A549 (cell line): ENCODE measurements at regions not wholly inside any gene's neighbourhood (a gene's known extent, or its start where the extent isn't known, plus 50 kb on each side); places are given as distances from the start of the nearest gene placed in this dataset.

Experiments used
- ATAC-seq, 2 experiments: fragments of 200-7000 bp in 1 of 2; fragments of >200 bp in 1 of 2; cut with Nextera tagmentation in 1 of 2; cut with Tn5 transposase in 1 of 2; 3 replicates each; pipeline versions ENCODE4 v1.8.0 to v1.9.1; 2018 to 2020; ENCODE audit warnings: mild to moderate bottlenecking in 1 of 2, moderate library complexity in 1 of 2
- CTCF ChIA-PET: fragments of 300-600 bp; sonication (Branson Sonifier 250); formaldehyde crosslinking; extraction: SDS; loops from one replicate; lab custom pipeline; 2021; ENCODE audit warnings: antibody characterized with exemption, inconsistent platforms; lab: Yijun Ruan, JAX
- POLR2A ChIA-PET: fragments of 350-600 bp; formaldehyde crosslinking; extraction: SDS; loops from one replicate; lab custom pipeline; 2021; ENCODE audit warnings: antibody characterized with exemption, inconsistent platforms; lab: Yijun Ruan, JAX
- DNase-seq, 2 experiments: peaks; one replicate each; pipeline versions ENCODE4 v3.0.0 to v3.0.0-alpha.2; 2011 to 2016; ENCODE audit warnings: low read depth in 1 of 2, low spot score in 1 of 2
- FAIRE-seq: peaks from 2 replicates; lab custom pipeline; 2011; peaks lifted over from hg19 to GRCh38; lab: Jason Lieb, UNC
- H3K27ac ChIP-seq, 2 experiments: fragments of >200 bp; sonication (Bioruptor Twin); formaldehyde crosslinking; 3 replicates each; pipeline ENCODE4 v1.5.1; 2016 to 2017
- H3K4me1 ChIP-seq: fragments of >200 bp; sonication (Bioruptor Twin); formaldehyde crosslinking; 3 replicates; pipeline ENCODE4 v1.6.1; 2016
- H3K4me2 ChIP-seq: fragments of >200 bp; sonication (Bioruptor Twin); formaldehyde crosslinking; 3 replicates; pipeline ENCODE4 v1.6.1; 2016
- H3K4me3 ChIP-seq: fragments of >200 bp; sonication (Bioruptor Twin); formaldehyde crosslinking; 3 replicates; pipeline ENCODE4 v1.5.1; 2016
- H3K9me3 ChIP-seq: fragments of >200 bp; sonication (Bioruptor Twin); formaldehyde crosslinking; 3 replicates; pipeline ENCODE4 v1.6.1; 2016
- CBX2 ChIP-seq: fragments of 200-600 bp; sonication (generic); IDR thresholded peaks from 2 replicates; pipeline ENCODE4 v1.6.1; 2016; ENCODE audit warnings: low read depth, mild to moderate bottlenecking, borderline replicate concordance
- CHD2 ChIP-seq: fragments of 150-350 bp; IDR thresholded peaks from 2 replicates; pipeline ENCODE4 v1.6.1; 2014; ENCODE audit warnings: low read length; ENCODE audit not compliant: partially characterized antibody
- EHF ChIP-seq: fragments of 250-450 bp; sonication (Bioruptor Pico); IDR thresholded peaks from 2 replicates; pipeline ENCODE4 v1.5.0; 2020; ENCODE audit warnings: mild to moderate bottlenecking
- EHMT2 ChIP-seq: fragments of 200-600 bp; sonication (generic); IDR thresholded peaks from 2 replicates; pipeline ENCODE4 v1.6.1; 2016; ENCODE audit warnings: antibody characterized with exemption, low read depth, mild to moderate bottlenecking, moderate library complexity
- FOSL2 ChIP-seq, 2 experiments: fragments of 450-650 bp in 1 of 2; fragments of >200 bp in 1 of 2; sonication (Bioruptor Twin) in 1 of 2; formaldehyde crosslinking; IDR thresholded peaks; 2 replicates each; pipeline versions ENCODE4 v1.5.0 to v1.6.1; 2016 to 2020; ENCODE audit warnings: mild to moderate bottlenecking in 1 of 2, moderate library complexity in 1 of 2
- GATA3 ChIP-seq: IDR thresholded peaks from 2 replicates; pipeline ENCODE4 v1.6.1; 2012; ENCODE audit warnings: borderline replicate concordance
- JUN ChIP-seq, 2 experiments: fragments of >200 bp; sonication (Bioruptor Twin); formaldehyde crosslinking; IDR thresholded peaks; 2 replicates in 1 of 2; 3 replicates in 1 of 2; pipeline ENCODE4 v1.6.1; 2016 to 2017
- JUNB ChIP-seq: fragments of >200 bp; sonication (Bioruptor Twin); formaldehyde crosslinking; IDR thresholded peaks from 2 replicates; pipeline ENCODE4 v1.6.1; 2016
- KDM5A ChIP-seq: fragments of 200-600 bp; sonication (generic); IDR thresholded peaks from 2 replicates; pipeline ENCODE4 v1.6.1; 2016; ENCODE audit warnings: antibody characterized with exemption, mild to moderate bottlenecking
- MAZ ChIP-seq: fragments of 150-350 bp; IDR thresholded peaks from 2 replicates; pipeline ENCODE4 v1.6.1; 2014; ENCODE audit warnings: antibody characterized with exemption, low read depth, low read length, borderline replicate concordance
- NFE2L2 ChIP-seq: fragments of 150-350 bp; conservative IDR thresholded peaks from 2 replicates; pipeline ENCODE4 v1.6.1; 2014; ENCODE audit warnings: low read length
- NPAS2 ChIP-seq: fragments of 250-450 bp; sonication (Bioruptor Pico); IDR thresholded peaks from 2 replicates; pipeline ENCODE4 v1.8.0; 2022; ENCODE audit warnings: mild to moderate bottlenecking, moderate library complexity, borderline replicate concordance
- PHF8 ChIP-seq: fragments of 200-600 bp; sonication (generic); IDR thresholded peaks from 2 replicates; pipeline ENCODE4 v1.6.1; 2016; ENCODE audit warnings: low read depth, mild to moderate bottlenecking, antibody characterized with exemption, moderate library complexity, borderline replicate concordance
- RAD21 ChIP-seq, 2 experiments: fragments of >200 bp in 1 of 2; sonication (Bioruptor Twin) in 1 of 2; formaldehyde crosslinking in 1 of 2; IDR thresholded peaks in 1 of 2; conservative IDR thresholded peaks in 1 of 2; 2 replicates in 1 of 2; 3 replicates in 1 of 2; pipeline ENCODE4 v1.6.1; 2012 to 2018; ENCODE audit warnings: inconsistent platforms in 1 of 2
- RCOR1 ChIP-seq: fragments of 150-350 bp; IDR thresholded peaks from 2 replicates; pipeline ENCODE4 v1.6.1; 2014; ENCODE audit warnings: antibody characterized with exemption, low read length, low read depth
- REST ChIP-seq: fragments of 200-600 bp; sonication (generic); IDR thresholded peaks from 2 replicates; pipeline ENCODE4 v1.6.1; 2016; ENCODE audit warnings: antibody characterized with exemption, mild to moderate bottlenecking, moderate library complexity
- RFX5 ChIP-seq: fragments of 450-650 bp; IDR thresholded peaks from 2 replicates; pipeline ENCODE4 v1.7.1; 2014; ENCODE audit warnings: antibody characterized with exemption, mild to moderate bottlenecking, moderate library complexity
- SREBF2 ChIP-seq: fragments of 450-650 bp; IDR thresholded peaks from 2 replicates; pipeline ENCODE4 v1.6.1; 2014; ENCODE audit warnings: mild to moderate bottlenecking, moderate library complexity
- TP53 ChIP-seq: fragments of 250-450 bp; sonication (Bioruptor Pico); IDR thresholded peaks from 2 replicates; pipeline ENCODE4 v1.5.0; 2021; ENCODE audit warnings: mild to moderate bottlenecking, moderate library complexity
- USF2 ChIP-seq: fragments of 450-650 bp; IDR thresholded peaks from 2 replicates; pipeline ENCODE4 v1.6.1; 2014; ENCODE audit warnings: antibody characterized with exemption
- ZC3H11A ChIP-seq: fragments of 450-650 bp; IDR thresholded peaks from 2 replicates; pipeline ENCODE4 v1.6.1; 2014; ENCODE audit warnings: antibody characterized with exemption, mild to moderate bottlenecking
- ZNF302 ChIP-seq: fragments of 250-450 bp; sonication (Bioruptor Pico); IDR thresholded peaks from 2 replicates; pipeline ENCODE4 v1.9.0; 2021; ENCODE audit warnings: inconsistent platforms, mild to moderate bottlenecking, moderate library complexity
- WGBS: methylation state at CpG from one replicate; pipeline ENCODE4 v1.1.6; 2017; ENCODE audit errors: missing lambda C conversion rate; 5-methylcytosine and 5-hydroxymethylcytosine counted together
- TF ChIP-seq, protein P1 (sequence below): IDR thresholded peaks from 2 replicates; pipeline ENCODE4 v1.6.1; 2012

DNA sequence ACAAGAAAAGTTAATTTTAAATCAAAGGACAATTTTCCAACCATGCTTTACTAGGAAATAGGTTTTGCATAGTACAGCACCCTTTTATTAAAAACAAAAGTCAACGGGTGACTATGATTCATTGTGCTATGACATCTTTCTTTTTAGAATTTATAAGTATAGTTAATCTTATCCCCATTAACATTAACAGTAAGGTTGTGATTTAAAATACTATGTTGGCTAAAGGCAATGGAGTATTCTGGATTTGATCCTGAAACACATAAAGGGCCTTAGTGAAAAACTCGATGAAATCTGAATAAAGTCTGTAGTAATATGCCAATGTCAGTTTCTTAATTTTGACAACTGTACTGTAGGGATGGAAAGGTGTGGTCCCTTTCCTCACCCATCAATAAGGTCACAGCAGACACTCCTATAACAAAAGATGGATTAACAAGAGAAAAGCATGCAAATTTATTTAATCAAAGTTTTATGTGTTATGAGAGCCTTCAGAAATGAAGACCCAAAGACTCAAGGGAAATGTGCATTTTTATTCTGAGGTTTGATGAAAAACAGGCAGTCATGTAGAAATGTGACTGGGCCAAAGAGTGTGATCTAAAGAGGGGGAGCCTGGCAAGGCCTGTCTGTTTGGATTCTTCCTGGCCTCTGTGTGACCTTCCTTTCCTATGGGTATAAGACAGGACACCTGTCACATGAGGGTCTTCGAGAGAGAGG lies 731.4 kb downstream of the TSN start:
- FAIRE-seq = no peak
- TF ChIP-seq, protein P1, sequence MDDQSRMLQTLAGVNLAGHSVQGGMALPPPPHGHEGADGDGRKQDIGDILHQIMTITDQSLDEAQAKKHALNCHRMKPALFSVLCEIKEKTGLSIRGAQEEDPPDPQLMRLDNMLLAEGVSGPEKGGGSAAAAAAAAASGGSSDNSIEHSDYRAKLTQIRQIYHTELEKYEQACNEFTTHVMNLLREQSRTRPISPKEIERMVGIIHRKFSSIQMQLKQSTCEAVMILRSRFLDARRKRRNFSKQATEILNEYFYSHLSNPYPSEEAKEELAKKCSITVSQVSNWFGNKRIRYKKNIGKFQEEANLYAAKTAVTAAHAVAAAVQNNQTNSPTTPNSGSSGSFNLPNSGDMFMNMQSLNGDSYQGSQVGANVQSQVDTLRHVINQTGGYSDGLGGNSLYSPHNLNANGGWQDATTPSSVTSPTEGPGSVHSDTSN = no peak
- TF ChIP-seq JUNB (no peak), NFE2L2 (no peak), EHF (CRISPR knock-in tag) (no peak), RAD21 (conservative IDR thresholded peaks at IDR 0.05 in 1 of 2, IDR thresholded peaks at IDR 0.05 in 1 of 2) (no peak), ZNF302 (CRISPR knock-in tag) (no peak), RFX5 (no peak), RCOR1 (no peak), ZC3H11A (no peak), EHMT2 (no peak), USF2 (no peak), PHF8 (no peak), FOSL2 (IDR thresholded peaks at IDR 0.05) (no peak), FOSL2 (CRISPR knock-in tag; IDR thresholded peaks at IDR 0.05) (no peak), REST (no peak), NPAS2 (CRISPR knock-in tag) (no peak), CHD2 (no peak), GATA3 (no peak), KDM5A (no peak), JUN (IDR thresholded peaks at IDR 0.05) (no peak), SREBF2 (no peak)
- Histone ChIP-seq H3K4me2 (no peak overlapping the region), H3K9me3 (no peaks in the 10 kb centered on the region), H3K27ac (no peak overlapping the region), H3K4me1 (no peaks in the 10 kb centered on the region), H3K4me3 (no peak overlapping the region)
- DNase-seq = no peak
- ChIA-PET POLR2A (no interaction called here), CTCF (no interaction called here)
- WGBS = under 1% methylated on average over 3 of the region's 3 CpGs
- ATAC-seq = no peak

DNA sequence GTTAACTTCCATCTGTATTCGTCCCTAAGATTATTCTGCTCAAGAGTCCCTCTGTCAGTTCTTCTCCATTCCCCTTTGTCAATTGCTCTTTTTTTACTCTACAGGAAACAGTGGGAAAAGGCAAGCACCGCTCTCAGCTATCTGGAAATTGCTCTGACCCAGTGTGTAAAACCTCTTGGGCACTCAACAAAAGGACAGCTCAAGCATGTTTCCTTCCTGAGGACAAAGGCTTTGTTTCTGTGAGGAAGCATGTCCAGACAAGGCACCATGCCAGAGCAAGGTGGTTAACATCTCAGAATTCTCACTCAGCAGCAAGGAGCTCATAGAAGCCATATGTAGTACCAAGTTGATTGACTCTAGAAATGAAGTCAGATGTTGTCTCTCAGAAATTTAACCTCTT lies 735.6 kb downstream of the TSN start:
- H3K4me2 ChIP-seq = no peak overlapping the region
- H3K9me3 ChIP-seq = no peaks in the 10 kb centered on the region
- ChIA-PET CTCF (interaction anchor here (0.8 kb wide), 1 partner anchor 17 kb away, joined by 3 read pairs; no protein-coding TSS in a partner anchor), POLR2A (no interaction called here)
- ATAC-seq (no peak), DNase-seq (no peak), FAIRE-seq (no peak)
- H3K4me3 ChIP-seq = no peak overlapping the region
- H3K27ac ChIP-seq = no peak overlapping the region
- TF ChIP-seq MAZ (no peak), CBX2 (no peak), TP53 (CRISPR knock-in tag) (no peak)
- H3K4me1 ChIP-seq = no peaks in the 10 kb centered on the region
- WGBS = 0% methylated on average over 2 of the region's 2 CpGs
